WTC11 (cell line): ENCODE measurements at regions not wholly inside any gene's neighbourhood (a gene's known extent, or its start where the extent isn't known, plus 50 kb on each side); places are given as distances from the start of the nearest gene placed in this dataset.

Experiments used
- ATAC-seq: fragments of 200-7000 bp; cut with Tn5 transposase; 2 replicates; pipeline ENCODE4 v1.10.0; 2021; ENCODE audit warnings: mild to moderate bottlenecking, moderate library complexity
- CTCF ChIA-PET: fragments of 300-600 bp; sonication (Branson Sonifier 250); formaldehyde crosslinking; loops from one replicate; lab custom pipeline; 2021; ENCODE audit warnings: antibody characterized with exemption; lab: Charles Lee
- POLR2A ChIA-PET: fragments of 350-600 bp; sonication (Branson Sonifier 250); formaldehyde crosslinking; loops from one replicate; lab custom pipeline; 2021; ENCODE audit warnings: antibody characterized with exemption; lab: Charles Lee
- DNase-seq: peaks from one replicate; pipeline ENCODE4 v3.0.0; 2021; ENCODE audit warnings: low spot score
- H3K27ac Mint-ChIP-seq: 2 replicates; pipeline ENCODE4 v1.8.0; 2021; ENCODE audit warnings: mixed read lengths
- H3K27me3 Mint-ChIP-seq: 2 replicates; pipeline ENCODE4 v1.8.0; 2021; ENCODE audit warnings: low read depth, mild to moderate bottlenecking, moderate library complexity, mixed read lengths
- H3K36me3 Mint-ChIP-seq: 2 replicates; pipeline ENCODE4 v1.8.0; 2021; ENCODE audit warnings: mixed read lengths
- H3K4me1 Mint-ChIP-seq: 2 replicates; pipeline ENCODE4 v1.8.0; 2022; ENCODE audit warnings: mixed read lengths
- H3K4me3 Mint-ChIP-seq: 2 replicates; pipeline ENCODE4 v1.8.0; 2021; ENCODE audit warnings: mild to moderate bottlenecking, moderate library complexity, mixed read lengths
- H3K9me3 Mint-ChIP-seq: 2 replicates; pipeline ENCODE4 v1.8.0; 2021; ENCODE audit warnings: mixed read lengths
- ARID4B ChIP-seq: sonication (generic); formaldehyde crosslinking; IDR thresholded peaks from 2 replicates; pipeline ENCODE4 v1.8.0; 2023; ENCODE audit warnings: missing genetic modification reagents, mild to moderate bottlenecking, borderline replicate concordance
- CREM ChIP-seq: sonication (generic); formaldehyde crosslinking; IDR thresholded peaks from 2 replicates; pipeline ENCODE4 v1.8.1; 2022; ENCODE audit warnings: mild to moderate bottlenecking, missing genetic modification reagents, moderate library complexity
- E2F1 ChIP-seq: sonication (generic); formaldehyde crosslinking; IDR thresholded peaks from 2 replicates; pipeline ENCODE4 v1.8.0; 2022; ENCODE audit warnings: mild to moderate bottlenecking, missing genetic modification reagents
- ELF4 ChIP-seq: sonication (generic); formaldehyde crosslinking; IDR thresholded peaks from 2 replicates; pipeline ENCODE4 v1.8.1; 2022; ENCODE audit warnings: low read depth, mild to moderate bottlenecking, moderate library complexity, missing genetic modification reagents
- ERG ChIP-seq: fragments of 250-450 bp; sonication (Bioruptor Pico); IDR thresholded peaks from 2 replicates; pipeline ENCODE4 v1.8.0; 2021; ENCODE audit warnings: mild to moderate bottlenecking
- FOXJ3 ChIP-seq: sonication (generic); formaldehyde crosslinking; IDR thresholded peaks from 2 replicates; pipeline ENCODE4 v1.9.0; 2021; ENCODE audit warnings: missing genetic modification reagents, mild to moderate bottlenecking, borderline replicate concordance
- FOXP4 ChIP-seq: sonication (generic); formaldehyde crosslinking; IDR thresholded peaks from 2 replicates; pipeline ENCODE4 v1.8.0; 2022; ENCODE audit warnings: mild to moderate bottlenecking, missing genetic modification reagents
- GABPB1 ChIP-seq: sonication (generic); formaldehyde crosslinking; IDR thresholded peaks from 2 replicates; pipeline ENCODE4 v1.8.1; 2023; ENCODE audit warnings: mild to moderate bottlenecking, missing genetic modification reagents
- GRHL2 ChIP-seq: fragments of 250-450 bp; sonication (Bioruptor Pico); IDR thresholded peaks from 2 replicates; pipeline ENCODE4 v1.8.0; 2022; ENCODE audit warnings: mild to moderate bottlenecking, moderate library complexity; ENCODE audit not compliant: insufficient replicate concordance, severe bottlenecking
- MAX ChIP-seq: sonication (generic); formaldehyde crosslinking; IDR thresholded peaks from 2 replicates; pipeline ENCODE4 v1.8.0; 2022; ENCODE audit warnings: mild to moderate bottlenecking, missing genetic modification reagents
- MYBL2 ChIP-seq: sonication (generic); formaldehyde crosslinking; IDR thresholded peaks from 2 replicates; pipeline ENCODE4 v1.8.1; 2023; ENCODE audit warnings: mild to moderate bottlenecking, moderate library complexity, missing genetic modification reagents
- NR1H2 ChIP-seq: sonication (generic); formaldehyde crosslinking; IDR thresholded peaks from 2 replicates; pipeline ENCODE4 v1.9.0; 2021; ENCODE audit warnings: mild to moderate bottlenecking, moderate library complexity, missing genetic modification reagents
- NR3C1 ChIP-seq: sonication (generic); formaldehyde crosslinking; conservative IDR thresholded peaks from 2 replicates; pipeline ENCODE4 v1.8.1; 2023; ENCODE audit warnings: low read depth, mild to moderate bottlenecking, missing genetic modification reagents
- PREB ChIP-seq: sonication (generic); formaldehyde crosslinking; IDR thresholded peaks from 2 replicates; pipeline ENCODE4 v1.8.1; 2022; ENCODE audit warnings: mild to moderate bottlenecking, missing genetic modification reagents, moderate library complexity, borderline replicate concordance
- RELA ChIP-seq: sonication (generic); formaldehyde crosslinking; IDR thresholded peaks from 2 replicates; pipeline ENCODE4 v1.8.1; 2022; ENCODE audit warnings: missing genetic modification reagents, mild to moderate bottlenecking, borderline replicate concordance
- SMAD4 ChIP-seq: sonication (generic); formaldehyde crosslinking; IDR thresholded peaks from 2 replicates; pipeline ENCODE4 v1.8.0; 2022; ENCODE audit warnings: mild to moderate bottlenecking, missing genetic modification reagents
- SOX15 ChIP-seq: fragments of 250-450 bp; sonication (Bioruptor Pico); IDR thresholded peaks from 2 replicates; pipeline ENCODE4 v1.9.0; 2021; ENCODE audit warnings: mild to moderate bottlenecking
- ZMAT4 ChIP-seq: fragments of 250-450 bp; sonication (Bioruptor Pico); IDR thresholded peaks from 2 replicates; pipeline ENCODE4 v1.9.0; 2021; ENCODE audit warnings: mild to moderate bottlenecking
- ZNF121 ChIP-seq: sonication (generic); formaldehyde crosslinking; IDR thresholded peaks from 2 replicates; pipeline ENCODE4 v1.8.0; 2023; ENCODE audit warnings: missing genetic modification reagents
- ZNF138 ChIP-seq: sonication (generic); formaldehyde crosslinking; conservative IDR thresholded peaks from 2 replicates; pipeline ENCODE4 v1.8.1; 2022; ENCODE audit warnings: mild to moderate bottlenecking, moderate library complexity, missing genetic modification reagents
- ZNF281 ChIP-seq: sonication (generic); formaldehyde crosslinking; IDR thresholded peaks from 2 replicates; pipeline ENCODE4 v1.8.0; 2023; ENCODE audit warnings: mild to moderate bottlenecking, missing genetic modification reagents
- ZNF423 ChIP-seq: fragments of 250-450 bp; sonication (Bioruptor Pico); IDR thresholded peaks from 2 replicates; pipeline ENCODE4 v2.1.2; 2022; ENCODE audit warnings: mild to moderate bottlenecking, moderate library complexity

GRCh38 chr7:156017916-156018700 lies 205.8 kb upstream of the SHH start (continued):
- TF ChIP-seq ARID4B (CRISPR knock-in tag) (no peak), RELA (CRISPR knock-in tag) (no peak), ZMAT4 (CRISPR knock-in tag) (no peak), SOX15 (no peak), CREM (CRISPR knock-in tag) (no peak), MAX (CRISPR knock-in tag) (no peak)
- TF ChIP-seq, all 79 proteins: peak for 0

GRCh38 chr7:156017431-156017830 lies 205.2 kb upstream of the SHH start:
- no peak overlapping the region for H3K27ac Mint-ChIP-seq
- H3K4me3 Mint-ChIP-seq = no peak overlapping the region
- TF ChIP-seq ELF4 (CRISPR knock-in tag) = no peak
- no peak for TF ChIP-seq E2F1
- no peak for TF ChIP-seq GRHL2 (CRISPR knock-in tag)
- TF ChIP-seq ERG (CRISPR knock-in tag) = no peak
- TF ChIP-seq FOXP4 (CRISPR knock-in tag) = no peak
- TF ChIP-seq ZNF138 = no peak
- no peak for TF ChIP-seq ZNF423 (CRISPR knock-in tag)
- TF ChIP-seq ZNF121 = no peak
- no peak for TF ChIP-seq NR1H2
- TF ChIP-seq PREB (CRISPR knock-in tag) = no peak
- TF ChIP-seq MAX (CRISPR knock-in tag) = no peak
- TF ChIP-seq SMAD4 (CRISPR knock-in tag) = no peak
- no peak for TF ChIP-seq MYBL2 (CRISPR knock-in tag)
- TF ChIP-seq GABPB1 (CRISPR knock-in tag) = no peak
- TF ChIP-seq FOXJ3 (CRISPR knock-in tag) = no peak
- TF ChIP-seq ZNF281 (CRISPR knock-in tag) = no peak
- TF ChIP-seq NR3C1 (CRISPR knock-in tag) = no peak
- DNase-seq = no peak
- peaks cover 35% of the 10 kb centered on the region for H3K36me3 Mint-ChIP-seq
- H3K4me1 Mint-ChIP-seq = no peaks in the 10 kb centered on the region
- no peak for ATAC-seq
- H3K27me3 Mint-ChIP-seq = no peaks in the 10 kb centered on the region; the same call in none of the 2 replicates
- peaks cover 52% of the 10 kb centered on the region for H3K9me3 Mint-ChIP-seq
- ChIA-PET CTCF (interaction anchor here (0.7 kb wide), 1 partner anchor 160 kb away, joined by 3 read pairs; no protein-coding TSS in a partner anchor), POLR2A (no interaction called here)
